ENCODE measurements at regions not wholly inside any gene's neighbourhood (a gene's known extent, or its start where the extent isn't known, plus 50 kb on each side); places are given as distances from the start of the nearest gene placed in this dataset.
"Not testable (repeated sequence)": the region's sequence is repeated elsewhere in the genome, so short reads cannot be mapped to it uniquely, and the experiment has no call there.

DNA sequence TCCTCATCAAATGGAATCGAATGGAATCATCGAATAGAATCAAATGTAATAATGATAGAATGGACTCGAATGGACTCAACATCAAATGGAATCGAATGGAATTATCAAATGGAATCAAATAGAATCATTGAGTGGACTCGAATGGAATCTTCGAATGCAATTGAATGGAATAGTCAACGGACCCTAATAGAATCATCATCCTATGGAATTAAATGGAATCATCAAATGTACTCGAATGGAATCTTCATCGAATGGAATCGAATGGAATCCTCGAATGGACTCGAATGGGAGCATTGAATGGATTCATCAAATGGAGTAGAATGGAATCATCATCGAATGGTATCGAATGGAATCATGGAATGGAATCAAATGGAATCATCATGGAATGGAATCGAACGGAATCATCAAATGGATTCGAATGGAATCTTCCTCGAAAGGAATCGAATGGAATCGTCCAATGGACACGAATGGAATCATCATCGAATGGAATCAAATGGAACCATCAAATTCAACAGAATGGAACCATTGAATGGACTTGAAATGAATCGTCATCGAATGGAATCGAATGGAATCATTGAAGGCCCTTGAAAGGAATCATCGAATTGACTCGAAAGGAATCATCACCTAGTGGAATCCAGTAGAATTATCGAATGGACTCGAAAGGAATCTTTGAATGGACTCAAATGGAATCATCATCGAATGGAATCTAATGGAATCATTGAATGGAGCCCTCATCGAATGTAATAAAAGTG, 224.9 kb downstream of the SHCBP1 start:
- not testable (repeated sequence) for TF ChIP-seq ZSCAN29 (CRISPR knock-in tag; conservative IDR thresholded peaks at IDR 0.05); TAF1 (CRISPR knock-in tag; IDR thresholded peaks at IDR 0.05); TP53 (CRISPR knock-in tag; conservative IDR thresholded peaks at IDR 0.05); GABPA (IDR thresholded peaks at IDR 0.05; ENCODE audit: low read depth, low read length); GABPA (CRISPR knock-in tag; IDR thresholded peaks at IDR 0.05; ENCODE audit: low read depth); ZMAT3 (CRISPR knock-in tag; conservative IDR thresholded peaks at IDR 0.05); SALL2 (CRISPR knock-in tag; IDR thresholded peaks at IDR 0.05); AGO2 (optimal IDR thresholded peaks at IDR 0.05; ENCODE audit: low read depth, low read length); FOXM1 (CRISPR knock-in tag; IDR thresholded peaks at IDR 0.05); TCF7L2 (IDR thresholded peaks at IDR 0.05; ENCODE audit: low read depth, low read length); SIN3A (IDR thresholded peaks at IDR 0.05; ENCODE audit: borderline replicate concordance, low read depth, low read length)
- TF ChIP-seq, protein P1, sequence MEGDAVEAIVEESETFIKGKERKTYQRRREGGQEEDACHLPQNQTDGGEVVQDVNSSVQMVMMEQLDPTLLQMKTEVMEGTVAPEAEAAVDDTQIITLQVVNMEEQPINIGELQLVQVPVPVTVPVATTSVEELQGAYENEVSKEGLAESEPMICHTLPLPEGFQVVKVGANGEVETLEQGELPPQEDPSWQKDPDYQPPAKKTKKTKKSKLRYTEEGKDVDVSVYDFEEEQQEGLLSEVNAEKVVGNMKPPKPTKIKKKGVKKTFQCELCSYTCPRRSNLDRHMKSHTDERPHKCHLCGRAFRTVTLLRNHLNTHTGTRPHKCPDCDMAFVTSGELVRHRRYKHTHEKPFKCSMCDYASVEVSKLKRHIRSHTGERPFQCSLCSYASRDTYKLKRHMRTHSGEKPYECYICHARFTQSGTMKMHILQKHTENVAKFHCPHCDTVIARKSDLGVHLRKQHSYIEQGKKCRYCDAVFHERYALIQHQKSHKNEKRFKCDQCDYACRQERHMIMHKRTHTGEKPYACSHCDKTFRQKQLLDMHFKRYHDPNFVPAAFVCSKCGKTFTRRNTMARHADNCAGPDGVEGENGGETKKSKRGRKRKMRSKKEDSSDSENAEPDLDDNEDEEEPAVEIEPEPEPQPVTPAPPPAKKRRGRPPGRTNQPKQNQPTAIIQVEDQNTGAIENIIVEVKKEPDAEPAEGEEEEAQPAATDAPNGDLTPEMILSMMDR (CRISPR knock-in tag; IDR thresholded peaks at IDR 0.05) = not testable (repeated sequence)
- TF ChIP-seq, protein P2, sequence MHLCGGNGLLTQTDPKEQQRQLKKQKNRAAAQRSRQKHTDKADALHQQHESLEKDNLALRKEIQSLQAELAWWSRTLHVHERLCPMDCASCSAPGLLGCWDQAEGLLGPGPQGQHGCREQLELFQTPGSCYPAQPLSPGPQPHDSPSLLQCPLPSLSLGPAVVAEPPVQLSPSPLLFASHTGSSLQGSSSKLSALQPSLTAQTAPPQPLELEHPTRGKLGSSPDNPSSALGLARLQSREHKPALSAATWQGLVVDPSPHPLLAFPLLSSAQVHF (CRISPR knock-in tag; IDR thresholded peaks at IDR 0.05) = not testable (repeated sequence)
